NB4 (cell line): ENCODE measurements at regions not wholly inside any gene's neighbourhood (a gene's known extent, or its start where the extent isn't known, plus 50 kb on each side); places are given as distances from the start of the nearest gene placed in this dataset.

ENCODE experiments used
- DNase-seq: peaks from one replicate; pipeline ENCODE4 v3.0.0; 2010; ENCODE audit warnings: low read depth
- H3K4me3 ChIP-seq: one replicate; pipeline ENCODE4 v1.5.1; 2011; ENCODE audit warnings: mild to moderate bottlenecking, low read depth, low read length, moderate library complexity
- CTCF ChIP-seq: IDR thresholded peaks from one replicate; pipeline ENCODE4 v1.5.1; 2012; ENCODE audit warnings: low read depth, low read length
- MAX ChIP-seq: IDR thresholded peaks from 2 replicates; pipeline ENCODE4 v1.6.1; 2011; ENCODE audit warnings: low read depth, low read length
- MYC ChIP-seq: IDR thresholded peaks from 2 replicates; pipeline ENCODE4 v1.6.1; 2011; ENCODE audit warnings: low read depth, low read length
- POLR2A ChIP-seq: IDR thresholded peaks from 2 replicates; pipeline ENCODE4 v1.6.1; 2011; ENCODE audit warnings: mild to moderate bottlenecking; ENCODE audit not compliant: insufficient read length; ENCODE audit errors: extremely low read depth

GRCh38 chr4:97349468-97350186 is 793.6 kb downstream of the STPG2 start:
- TF ChIP-seq MYC (no peak), MAX (no peak), POLR2A (no peak), CTCF (no peak)
- no peak overlapping the region for H3K4me3 ChIP-seq
- DNase-seq, result no peak

GRCh38 chr4:97353876-97354275 is 789.4 kb downstream of the STPG2 start:
- no peak for DNase-seq
- H3K4me3 ChIP-seq, result no peak overlapping the region
- TF ChIP-seq CTCF (no peak), MYC (no peak), MAX (no peak), POLR2A (no peak)

GRCh38 chr4:97359826-97360225 is 783.5 kb downstream of the STPG2 start:
- no peak for DNase-seq
- no peak for TF ChIP-seq POLR2A
- no peak for TF ChIP-seq MYC
- no peak for TF ChIP-seq MAX
- no peak overlapping the region for H3K4me3 ChIP-seq

- no peak for TF ChIP-seq MAX
- TF ChIP-seq CTCF, result no peak
- no peak for TF ChIP-seq POLR2A
- TF ChIP-seq MYC, result no peak
Measured at GRCh38 chr4:97360733-97361132, 782.5 kb downstream of the STPG2 start.

GRCh38 chr4:97367878-97368277 is 775.4 kb downstream of the STPG2 start:
- no peak overlapping the region for H3K4me3 ChIP-seq
- TF ChIP-seq POLR2A (no peak), CTCF (no peak), MYC (no peak), MAX (no peak)
- DNase-seq, result no peak

More at GRCh38 chr4:97360733-97361132, 782.5 kb downstream of the STPG2 start:
- DNase-seq, result no peak
- no peak overlapping the region for H3K4me3 ChIP-seq

GRCh38 chr4:97370568-97370967 is 772.7 kb downstream of the STPG2 start:
- no peak overlapping the region for H3K4me3 ChIP-seq
- TF ChIP-seq POLR2A, result no peak
- no peak for TF ChIP-seq MYC
- no peak for TF ChIP-seq CTCF
- no peak for DNase-seq
